Ishikawa (cell line): ENCODE measurements at regions not wholly inside any gene's neighbourhood (a gene's known extent, or its start where the extent isn't known, plus 50 kb on each side); places are given as distances from the start of the nearest gene placed in this dataset.

Experiments used
- FOXM1 ChIP-seq: IDR thresholded peaks from 2 replicates; pipeline ENCODE4 v1.6.1; 2012; ENCODE audit warnings: low read depth, borderline replicate concordance
- MAX ChIP-seq: IDR thresholded peaks from 2 replicates; pipeline ENCODE4 v1.6.1; 2012

- TF ChIP-seq FOXM1 (no peak), MAX (no peak)
Observed at GRCh38 chr18:22342625-22343024, 75.1 kb downstream of the CTAGE1 start.
